ENCODE measurements at regions not wholly inside any gene's neighbourhood (a gene's known extent, or its start where the extent isn't known, plus 50 kb on each side); places are given as distances from the start of the nearest gene placed in this dataset.
"Not testable (repeated sequence)": the region's sequence is repeated elsewhere in the genome, so short reads cannot be mapped to it uniquely, and the experiment has no call there.

- H3K9me3 Mint-ChIP-seq = peaks cover 13 to 16% of the 10 kb centered on the region in 2 donors
- no peak overlapping the region for H3K4me3 Mint-ChIP-seq
- no peak overlapping the region for H3K27ac Mint-ChIP-seq
- DNase-seq (no peak), ATAC-seq (no peak)
- H3K27me3 Mint-ChIP-seq = no peaks in the 10 kb centered on the region
- no peaks in the 10 kb centered on the region for H3K4me1 Mint-ChIP-seq
Measured at GRCh38 chr2:52416340-52416739, 1351.3 kb upstream of the CHAC2 start.

DNA sequence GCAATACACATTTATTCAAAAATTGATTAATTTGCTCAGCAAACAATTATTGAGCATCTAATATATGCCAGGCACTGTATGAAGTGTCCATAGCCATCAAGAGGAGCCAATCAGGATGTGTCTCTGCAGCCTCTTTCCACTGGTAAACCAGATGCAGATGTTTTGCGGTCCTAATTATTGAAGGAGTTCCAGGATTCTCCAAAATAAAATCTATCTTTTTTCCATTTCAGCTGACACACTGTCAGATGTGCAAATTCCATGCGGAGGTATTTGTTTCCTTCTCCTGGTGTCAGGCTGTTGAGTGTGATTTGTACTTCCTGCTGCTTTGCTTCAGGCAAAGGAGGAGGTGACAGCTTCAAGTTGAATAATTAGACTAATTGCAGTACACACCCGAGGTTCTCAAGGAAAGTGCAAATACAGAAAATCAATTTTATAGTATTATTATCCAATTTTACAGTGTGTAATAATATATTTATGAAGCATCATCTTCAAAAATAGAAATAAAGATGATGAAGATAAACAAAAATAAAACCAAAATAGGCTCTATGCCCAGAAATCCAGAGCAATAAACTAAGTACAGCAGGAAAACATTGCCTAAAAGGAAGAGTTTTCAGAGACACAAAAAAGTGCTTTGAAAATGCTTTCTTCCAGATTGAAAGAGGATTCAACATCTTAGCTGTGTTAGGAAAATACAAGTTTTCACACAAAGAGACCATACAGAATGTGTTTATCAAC is 1352.9 kb upstream of the CHAC2 start:
- Mint-ChIP-seq H3K27ac (no peak overlapping the region), H3K4me3 (no peak overlapping the region), H3K4me1 (no peaks in the 10 kb centered on the region), H3K9me3 (peaks cover 9 to 13% of the 10 kb centered on the region in 2 donors), H3K27me3 (no peaks in the 10 kb centered on the region)
- DNase-seq (no peak), ATAC-seq (no peak)

GRCh38 chr2:52409308-52410118 is 1358.1 kb upstream of the CHAC2 start:
- not testable (repeated sequence) for DNase-seq, H3K27ac Mint-ChIP-seq, H3K4me1 Mint-ChIP-seq, H3K4me3 Mint-ChIP-seq, ATAC-seq, H3K27me3 Mint-ChIP-seq
- peaks cover 9 to 19% of the 10 kb centered on the region in 2 donors for H3K9me3 Mint-ChIP-seq

DNA sequence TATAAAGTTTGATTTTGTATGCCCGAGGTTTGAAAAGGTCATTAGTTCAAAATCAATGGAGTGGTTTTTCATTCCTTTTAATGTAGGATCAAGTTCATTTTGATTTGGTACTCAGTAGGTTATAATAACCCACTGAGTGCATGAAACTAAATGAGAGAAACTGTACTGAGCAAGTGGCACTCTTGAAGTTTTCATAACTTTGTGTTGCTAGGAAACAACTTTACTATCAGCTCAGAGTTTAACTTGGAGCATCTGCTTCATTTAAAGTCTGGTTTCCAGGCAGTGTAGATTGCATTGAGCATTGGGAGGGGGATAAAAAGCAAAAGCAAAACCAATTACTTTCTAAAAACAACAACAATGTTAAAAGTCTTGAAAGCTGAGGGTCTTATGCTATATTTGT is 1361.6 kb upstream of the CHAC2 start:
- Mint-ChIP-seq H3K9me3 (peaks cover 0 to 6% of the 10 kb centered on the region in 2 donors), H3K4me1 (no peaks in the 10 kb centered on the region)

DNA sequence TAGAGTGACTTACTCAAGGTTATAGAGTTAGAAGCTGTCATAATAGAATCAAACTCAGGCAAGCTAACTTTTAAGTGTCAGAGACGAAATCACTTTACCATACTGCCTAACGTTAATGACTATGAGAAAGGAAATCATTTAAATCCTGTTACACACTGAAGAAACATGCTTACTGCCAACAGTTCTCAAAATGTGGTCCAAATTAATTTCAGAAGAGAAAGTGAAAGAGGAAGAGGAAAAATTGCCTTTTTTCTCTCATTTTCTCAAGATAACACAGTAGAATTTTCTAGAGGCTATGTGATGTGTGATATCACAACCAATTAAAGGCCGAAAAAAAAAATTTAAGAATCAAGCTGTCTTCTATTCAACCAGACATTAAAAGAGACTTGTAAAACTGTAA is 1362.7 kb upstream of the CHAC2 start:
- H3K4me1 Mint-ChIP-seq = no peaks in the 10 kb centered on the region
- H3K9me3 Mint-ChIP-seq = peaks cover 0 to 6% of the 10 kb centered on the region in 2 donors
- no peak overlapping the region for H3K4me3 Mint-ChIP-seq
- DNase-seq (no peak), ATAC-seq (no peak)
- no peak overlapping the region for H3K27ac Mint-ChIP-seq
- H3K27me3 Mint-ChIP-seq = no peaks in the 10 kb centered on the region

More for the DNA sequence above, 1361.6 kb upstream of the CHAC2 start:
- Mint-ChIP-seq H3K27me3 (no peaks in the 10 kb centered on the region), H3K27ac (no peak overlapping the region), H3K4me3 (no peak overlapping the region)
- DNase-seq (no peak), ATAC-seq (no peak)

GRCh38 chr2:52404046-52404445 is 1363.6 kb upstream of the CHAC2 start:
- no peaks in the 10 kb centered on the region for H3K27me3 Mint-ChIP-seq
- H3K4me3 Mint-ChIP-seq = no peak overlapping the region
- ATAC-seq (no peak), DNase-seq (no peak)
- no peaks in the 10 kb centered on the region for H3K4me1 Mint-ChIP-seq
- H3K27ac Mint-ChIP-seq = no peak overlapping the region
- H3K9me3 Mint-ChIP-seq = peaks cover 0 to 10% of the 10 kb centered on the region in 2 donors

- Mint-ChIP-seq H3K4me3 (no peak overlapping the region), H3K27me3 (no peaks in the 10 kb centered on the region), H3K4me1 (no peaks in the 10 kb centered on the region), H3K9me3 (peaks cover 4 to 7% of the 10 kb centered on the region in 2 donors), H3K27ac (no peak overlapping the region)
- no peak for ATAC-seq
- DNase-seq = no peak
Measured at GRCh38 chr2:52402128-52402527, 1365.5 kb upstream of the CHAC2 start.

GRCh38 chr2:52396836-52397235 is 1364.9 kb upstream of the NRXN1 start:
- DNase-seq = no peak
- ATAC-seq = no peak
- no peak overlapping the region for H3K27ac Mint-ChIP-seq
- no peaks in the 10 kb centered on the region for H3K27me3 Mint-ChIP-seq
- no peaks in the 10 kb centered on the region for H3K4me1 Mint-ChIP-seq
- peaks cover 4 to 7% of the 10 kb centered on the region in 2 donors for H3K9me3 Mint-ChIP-seq
- no peak overlapping the region for H3K4me3 Mint-ChIP-seq

GRCh38 chr2:52395912-52396311 is 1364.0 kb upstream of the NRXN1 start:
- no peak for DNase-seq
- H3K4me3 Mint-ChIP-seq = no peak overlapping the region
- no peaks in the 10 kb centered on the region for H3K27me3 Mint-ChIP-seq
- peaks cover 4 to 7% of the 10 kb centered on the region in 2 donors for H3K9me3 Mint-ChIP-seq
- H3K27ac Mint-ChIP-seq = no peak overlapping the region
- ATAC-seq = no peak
- no peaks in the 10 kb centered on the region for H3K4me1 Mint-ChIP-seq

DNA sequence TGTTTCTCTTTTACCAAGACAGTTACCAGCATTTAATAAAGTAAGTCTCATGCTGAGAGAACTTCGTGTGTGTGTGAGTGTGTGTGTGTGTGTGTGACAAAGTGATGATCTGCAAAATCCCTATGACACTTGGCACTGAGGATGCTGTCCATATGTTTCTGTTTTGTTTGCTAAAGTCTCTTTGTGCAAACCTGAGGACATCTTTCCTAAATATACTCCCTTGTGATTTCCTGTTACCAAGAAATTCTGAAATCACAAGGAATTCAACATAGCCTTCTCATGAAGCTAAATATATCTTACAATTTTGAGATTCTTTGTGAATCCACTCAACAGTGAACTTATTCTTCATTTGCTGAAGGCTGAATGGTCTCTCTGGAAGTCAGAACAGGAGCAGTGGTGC is 1359.7 kb upstream of the NRXN1 start:
- H3K27me3 Mint-ChIP-seq = no peaks in the 10 kb centered on the region
- peaks cover 0 to 4% of the 10 kb centered on the region in 2 donors for H3K9me3 Mint-ChIP-seq
- H3K27ac Mint-ChIP-seq = no peak overlapping the region
- H3K4me3 Mint-ChIP-seq = no peak overlapping the region
- H3K4me1 Mint-ChIP-seq = no peaks in the 10 kb centered on the region
- DNase-seq (no peak), ATAC-seq (no peak)

GRCh38 chr2:52390651-52391050 is 1358.7 kb upstream of the NRXN1 start:
- Mint-ChIP-seq H3K27ac (no peak overlapping the region), H3K27me3 (no peaks in the 10 kb centered on the region), H3K9me3 (peaks cover 0 to 8% of the 10 kb centered on the region in 2 donors), H3K4me1 (no peaks in the 10 kb centered on the region), H3K4me3 (no peak overlapping the region)
- DNase-seq (no peak), ATAC-seq (no peak)

GRCh38 chr2:52387937-52388590 is 1356.1 kb upstream of the NRXN1 start:
- Mint-ChIP-seq H3K4me3 (no peak overlapping the region), H3K27me3 (no peaks in the 10 kb centered on the region), H3K27ac (no peak overlapping the region), H3K9me3 (peaks cover 0 to 13% of the 10 kb centered on the region in 2 donors), H3K4me1 (no peaks in the 10 kb centered on the region)
- DNase-seq (no peak), ATAC-seq (no peak)

GRCh38 chr2:52386433-52387030 is 1354.6 kb upstream of the NRXN1 start:
- Mint-ChIP-seq H3K27ac (no peak overlapping the region), H3K4me3 (no peak overlapping the region), H3K9me3 (peaks cover 6 to 14% of the 10 kb centered on the region in 2 donors), H3K4me1 (no peaks in the 10 kb centered on the region), H3K27me3 (no peaks in the 10 kb centered on the region)
- no peak for ATAC-seq
- no peak for DNase-seq

GRCh38 chr2:52383541-52383940 is 1351.6 kb upstream of the NRXN1 start:
- DNase-seq (no peak), ATAC-seq (no peak)
- no peak overlapping the region for H3K27ac Mint-ChIP-seq
- peaks cover 14% of the 10 kb centered on the region in 2 donors for H3K9me3 Mint-ChIP-seq
- H3K27me3 Mint-ChIP-seq = no peaks in the 10 kb centered on the region
- H3K4me1 Mint-ChIP-seq = no peaks in the 10 kb centered on the region
- H3K4me3 Mint-ChIP-seq = no peak overlapping the region

DNA sequence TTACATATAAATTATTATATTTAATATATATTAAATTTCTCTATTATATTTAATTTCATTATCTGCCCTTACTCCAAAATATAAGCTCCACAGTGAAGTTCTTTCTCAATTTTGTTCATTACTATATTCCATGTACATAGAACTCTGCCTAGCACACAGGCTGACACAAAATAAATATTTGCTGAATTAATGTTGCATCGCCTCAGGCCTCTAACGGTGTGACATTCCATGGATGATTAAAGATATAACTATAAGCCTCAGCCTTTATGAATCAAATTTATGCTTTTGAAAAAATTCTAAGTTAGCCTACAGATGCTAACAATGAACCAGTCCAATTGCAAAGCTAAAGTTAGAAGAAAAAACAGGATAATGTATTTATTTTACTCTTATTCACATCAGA is 1337.2 kb upstream of the NRXN1 start:
- peaks cover 5 to 7% of the 10 kb centered on the region in 2 donors for H3K9me3 Mint-ChIP-seq
- H3K27ac Mint-ChIP-seq = no peak overlapping the region
- H3K4me3 Mint-ChIP-seq = no peak overlapping the region
- DNase-seq (no peak), ATAC-seq (no peak)
- H3K4me1 Mint-ChIP-seq = no peaks in the 10 kb centered on the region
- H3K27me3 Mint-ChIP-seq = no peaks in the 10 kb centered on the region

All from stimulated activated naive CD8-positive, alpha-beta T cell treated with anti-CD3 and anti-CD28 coated beads, Interleukin-15, amount 100 ng/mL, for 72 hours (primary cell).